Keratinocyte (primary cell): ENCODE measurements at regions not wholly inside any gene's neighbourhood (a gene's known extent, or its start where the extent isn't known, plus 50 kb on each side); places are given as distances from the start of the nearest gene placed in this dataset.

Experiments used
- DNase-seq: peaks from one replicate; pipeline ENCODE4 v3.0.0-alpha.2; 2011; ENCODE audit warnings: low read depth, missing footprints, low spot score
- FAIRE-seq: peaks from 2 replicates; lab custom pipeline; 2011; peaks lifted over from hg19 to GRCh38; lab: Jason Lieb, UNC
- H2AFZ ChIP-seq: 2 replicates; pipeline ENCODE4 v1.6.0; 2012; ENCODE audit warnings: low read length, control low read depth, inconsistent platforms; ENCODE audit not compliant: control insufficient read depth
- H3K27ac ChIP-seq: 2 replicates; pipeline ENCODE4 v1.5.1; 2011; ENCODE audit warnings: low read length; ENCODE audit not compliant: control insufficient read depth, insufficient read depth
- H3K27me3 ChIP-seq: 3 replicates; pipeline ENCODE4 v1.6.0; 2011; ENCODE audit warnings: low read length; ENCODE audit not compliant: control insufficient read depth, insufficient read depth; ENCODE audit errors: extremely low read depth
- H3K36me3 ChIP-seq, 2 experiments: 2 replicates in 1 of 2; 3 replicates in 1 of 2; pipeline ENCODE4 v1.5.1; 2011; ENCODE audit warnings: low read length in 2 of 2, mild to moderate bottlenecking in 1 of 2; ENCODE audit not compliant: control insufficient read depth in 2 of 2, insufficient read depth in 2 of 2; ENCODE audit errors: extremely low read depth in 1 of 2
- H3K4me1 ChIP-seq: 3 replicates; pipeline ENCODE4 v1.5.1; 2011; ENCODE audit warnings: low read length; ENCODE audit not compliant: control insufficient read depth, insufficient read depth; ENCODE audit errors: extremely low read depth
- H3K4me2 ChIP-seq: 3 replicates; pipeline ENCODE4 v1.6.0; 2011; ENCODE audit warnings: low read depth, low read length; ENCODE audit not compliant: control insufficient read depth, insufficient read depth; ENCODE audit errors: extremely low read depth
- H3K4me3 ChIP-seq, 3 experiments: fragments of 200-600 bp in 1 of 3; sonication (generic) in 1 of 3; 2 replicates in 2 of 3; 3 replicates in 1 of 3; pipeline ENCODE4 v1.5.1; 2011 to 2016; ENCODE audit warnings: low read length in 3 of 3, mild to moderate bottlenecking in 3 of 3, control low read depth in 2 of 3, inconsistent platforms in 1 of 3, low read depth in 1 of 3, mixed read lengths in 1 of 3, mixed run types in 1 of 3, moderate library complexity in 1 of 3; ENCODE audit not compliant: control insufficient read depth in 2 of 3, insufficient read depth in 2 of 3; ENCODE audit errors: extremely low read depth in 1 of 3
- H3K79me2 ChIP-seq: 2 replicates; pipeline ENCODE4 v1.6.0; 2012; ENCODE audit warnings: low read length; ENCODE audit not compliant: control insufficient read depth, insufficient read depth
- H3K9ac ChIP-seq: 3 replicates; pipeline ENCODE4 v1.6.0; 2011; ENCODE audit warnings: low read length; ENCODE audit not compliant: control insufficient read depth, insufficient read depth; ENCODE audit errors: extremely low read depth
- H3K9me1 ChIP-seq: 3 replicates; pipeline ENCODE4 v1.6.0; 2011; ENCODE audit warnings: low read length; ENCODE audit not compliant: control insufficient read depth, insufficient read depth; ENCODE audit errors: extremely low read depth
- H3K9me3 ChIP-seq: 2 replicates; pipeline ENCODE4 v1.5.1; 2012; ENCODE audit warnings: low read depth, low read length; ENCODE audit not compliant: control insufficient read depth
- H4K20me1 ChIP-seq: 3 replicates; pipeline ENCODE4 v1.6.0; 2011; ENCODE audit warnings: low read length; ENCODE audit not compliant: control insufficient read depth, insufficient read depth; ENCODE audit errors: extremely low read depth
- EZH2 ChIP-seq: IDR thresholded peaks from one replicate; pipeline ENCODE4 v1.6.1; 2012; ENCODE audit warnings: inconsistent platforms, mild to moderate bottlenecking, low read length, moderate library complexity
- dilution Hi-C: fragments of 300-500 bp; cut with MboI; formaldehyde crosslinking; loops from one replicate; pipeline ENCODE4 v1.7.0; 2020; ENCODE audit warnings: low sequenced_read_pairs; ENCODE audit not compliant: extremely low pct_ligation_motif_present
- TF ChIP-seq, protein P1 (sequence below), 3 experiments: IDR thresholded peaks in 1 of 3; conservative IDR thresholded peaks in 1 of 3; optimal IDR thresholded peaks in 1 of 3; 2 replicates in 2 of 3; 3 replicates in 1 of 3; pipeline versions ENCODE3 to v1.5.1; 2011; ENCODE audit warnings: low read length in 3 of 3, mild to moderate bottlenecking in 3 of 3, moderate library complexity in 2 of 3, control low read depth in 1 of 3, inconsistent platforms in 1 of 3; ENCODE audit not compliant: insufficient read depth in 2 of 3; ENCODE audit errors: extremely low read depth in 1 of 3

DNA sequence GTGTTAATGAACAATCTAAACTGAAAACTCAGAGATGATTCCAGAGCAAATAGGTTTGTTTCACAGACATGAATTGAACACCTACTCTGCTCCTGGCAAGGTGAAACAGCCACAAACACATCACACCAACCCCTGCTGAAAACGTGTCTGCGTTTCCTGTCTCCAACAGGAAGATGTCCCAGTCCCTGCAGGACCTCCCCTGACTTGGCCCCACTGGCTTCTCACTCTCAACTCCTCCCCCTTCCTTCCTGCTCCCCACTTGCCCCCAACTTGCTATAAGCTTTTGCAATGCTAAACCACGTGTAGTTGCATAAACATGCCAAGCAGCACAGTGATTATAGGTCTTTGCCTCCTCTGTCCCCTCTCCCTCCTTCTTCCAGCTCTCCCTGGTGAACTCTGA is 567.6 kb downstream of the BCL11B start:
- dilution Hi-C loops: no loop called here
- Histone ChIP-seq H3K36me3 (no peaks in the 10 kb centered on the region), H3K9me1 (no peaks in the 10 kb centered on the region), H3K27me3 (no peaks in the 10 kb centered on the region), H3K9ac (no peak overlapping the region), H3K79me2 (no peaks in the 10 kb centered on the region), H3K4me1 (peaks cover 14% of the 10 kb centered on the region), H3K4me3 (no peak overlapping the region), H3K27ac (no peak overlapping the region), H4K20me1 (no peaks in the 10 kb centered on the region), H3K9me3 (no peaks in the 10 kb centered on the region), H3K4me2 (no peak overlapping the region), H2AFZ (no peak overlapping the region)
- no peak for TF ChIP-seq EZH2
- TF ChIP-seq, protein P1, sequence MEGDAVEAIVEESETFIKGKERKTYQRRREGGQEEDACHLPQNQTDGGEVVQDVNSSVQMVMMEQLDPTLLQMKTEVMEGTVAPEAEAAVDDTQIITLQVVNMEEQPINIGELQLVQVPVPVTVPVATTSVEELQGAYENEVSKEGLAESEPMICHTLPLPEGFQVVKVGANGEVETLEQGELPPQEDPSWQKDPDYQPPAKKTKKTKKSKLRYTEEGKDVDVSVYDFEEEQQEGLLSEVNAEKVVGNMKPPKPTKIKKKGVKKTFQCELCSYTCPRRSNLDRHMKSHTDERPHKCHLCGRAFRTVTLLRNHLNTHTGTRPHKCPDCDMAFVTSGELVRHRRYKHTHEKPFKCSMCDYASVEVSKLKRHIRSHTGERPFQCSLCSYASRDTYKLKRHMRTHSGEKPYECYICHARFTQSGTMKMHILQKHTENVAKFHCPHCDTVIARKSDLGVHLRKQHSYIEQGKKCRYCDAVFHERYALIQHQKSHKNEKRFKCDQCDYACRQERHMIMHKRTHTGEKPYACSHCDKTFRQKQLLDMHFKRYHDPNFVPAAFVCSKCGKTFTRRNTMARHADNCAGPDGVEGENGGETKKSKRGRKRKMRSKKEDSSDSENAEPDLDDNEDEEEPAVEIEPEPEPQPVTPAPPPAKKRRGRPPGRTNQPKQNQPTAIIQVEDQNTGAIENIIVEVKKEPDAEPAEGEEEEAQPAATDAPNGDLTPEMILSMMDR (optimal IDR thresholded peaks at IDR 0.05 in 1 of 3, IDR thresholded peaks at IDR 0.05 in 1 of 3, conservative IDR thresholded peaks at IDR 0.05 in 1 of 3; ENCODE audit: extremely low read depth in 1 of 3, insufficient read depth in 2 of 3, low read length in 3 of 3): no peak
- DNase-seq (no peak), FAIRE-seq (no peak)

- TF ChIP-seq EZH2: no peak
- TF ChIP-seq, protein P1 (optimal IDR thresholded peaks at IDR 0.05 in 1 of 3, IDR thresholded peaks at IDR 0.05 in 1 of 3, conservative IDR thresholded peaks at IDR 0.05 in 1 of 3; ENCODE audit: extremely low read depth in 1 of 3, insufficient read depth in 2 of 3, low read length in 3 of 3): peak in 1 of 3 experiments; percentile 44
- dilution Hi-C loops: no loop called here
Observed at GRCh38 chr14:98705871-98706300, 566.1 kb downstream of the BCL11B start.

More at GRCh38 chr14:98705871-98706300, 566.1 kb downstream of the BCL11B start:
- Histone ChIP-seq H3K9ac (no peak overlapping the region), H3K4me3 (no peak overlapping the region), H4K20me1 (no peaks in the 10 kb centered on the region), H3K9me1 (no peaks in the 10 kb centered on the region), H3K4me2 (peak overlapping the region; percentile 18), H3K36me3 (no peaks in the 10 kb centered on the region), H3K79me2 (no peaks in the 10 kb centered on the region), H3K27me3 (no peaks in the 10 kb centered on the region), H2AFZ (no peak overlapping the region), H3K27ac (no peak overlapping the region), H3K9me3 (no peaks in the 10 kb centered on the region), H3K4me1 (peaks cover 14% of the 10 kb centered on the region)
- DNase-seq (peak; percentile 35), FAIRE-seq (peak; percentile 68)
